ENCODE measurements at regions not wholly inside any gene's neighbourhood (a gene's known extent, or its start where the extent isn't known, plus 50 kb on each side); places are given as distances from the start of the nearest gene placed in this dataset.
"Not testable (repeated sequence)": the region's sequence is repeated elsewhere in the genome, so short reads cannot be mapped to it uniquely, and the experiment has no call there.

- H3K9ac ChIP-seq: no peak overlapping the region
- no peak overlapping the region for H3K4me2 ChIP-seq (ENCODE audit: low read length)
- TF ChIP-seq, protein P1, sequence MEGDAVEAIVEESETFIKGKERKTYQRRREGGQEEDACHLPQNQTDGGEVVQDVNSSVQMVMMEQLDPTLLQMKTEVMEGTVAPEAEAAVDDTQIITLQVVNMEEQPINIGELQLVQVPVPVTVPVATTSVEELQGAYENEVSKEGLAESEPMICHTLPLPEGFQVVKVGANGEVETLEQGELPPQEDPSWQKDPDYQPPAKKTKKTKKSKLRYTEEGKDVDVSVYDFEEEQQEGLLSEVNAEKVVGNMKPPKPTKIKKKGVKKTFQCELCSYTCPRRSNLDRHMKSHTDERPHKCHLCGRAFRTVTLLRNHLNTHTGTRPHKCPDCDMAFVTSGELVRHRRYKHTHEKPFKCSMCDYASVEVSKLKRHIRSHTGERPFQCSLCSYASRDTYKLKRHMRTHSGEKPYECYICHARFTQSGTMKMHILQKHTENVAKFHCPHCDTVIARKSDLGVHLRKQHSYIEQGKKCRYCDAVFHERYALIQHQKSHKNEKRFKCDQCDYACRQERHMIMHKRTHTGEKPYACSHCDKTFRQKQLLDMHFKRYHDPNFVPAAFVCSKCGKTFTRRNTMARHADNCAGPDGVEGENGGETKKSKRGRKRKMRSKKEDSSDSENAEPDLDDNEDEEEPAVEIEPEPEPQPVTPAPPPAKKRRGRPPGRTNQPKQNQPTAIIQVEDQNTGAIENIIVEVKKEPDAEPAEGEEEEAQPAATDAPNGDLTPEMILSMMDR (IDR thresholded peaks at IDR 0.05): no peak
- H3K27me3 ChIP-seq (ENCODE audit: control insufficient read depth, insufficient read depth, low read length): no peaks in the 10 kb centered on the region
- H3K27ac ChIP-seq: no peak overlapping the region
- no peaks in the 10 kb centered on the region for H3K36me3 ChIP-seq (ENCODE audit: control insufficient read depth, insufficient read depth, low read length)
- no peaks in the 10 kb centered on the region for H3K4me1 ChIP-seq
- no peaks in the 10 kb centered on the region for H3K79me2 ChIP-seq
- H3K4me3 ChIP-seq (ENCODE audit: low read depth, low read length): no peak overlapping the region
- no peaks in the 10 kb centered on the region for H3K9me3 ChIP-seq (ENCODE audit: control insufficient read depth, low read length)
- no peak overlapping the region for H2AFZ ChIP-seq
Observed at GRCh38 chr6:67496191-67496590, 1138.9 kb upstream of the ADGRB3 start.

DNA sequence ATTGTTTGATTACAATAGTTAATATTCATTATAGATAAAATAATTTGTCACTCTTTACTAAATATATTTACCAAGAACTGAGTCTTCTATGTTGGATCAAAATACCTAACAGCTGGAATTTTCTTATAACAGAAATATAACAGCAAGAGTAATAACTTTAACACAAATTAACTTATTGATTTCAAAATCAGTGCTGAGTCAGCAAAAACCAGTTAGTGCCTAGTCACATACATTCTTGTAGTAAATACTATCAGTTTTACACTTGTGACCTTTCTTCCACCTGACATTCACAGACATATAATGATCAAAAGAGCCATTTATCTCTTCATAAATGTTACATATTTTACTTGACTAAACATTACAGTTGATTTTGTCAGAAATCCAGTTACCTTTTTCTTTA lies 1141.4 kb upstream of the ADGRB3 start:
- Histone ChIP-seq H3K4me1 (no peaks in the 10 kb centered on the region), H3K27ac (no peak overlapping the region), H3K4me2 (ENCODE audit: low read length) (no peak overlapping the region), H3K79me2 (no peaks in the 10 kb centered on the region), H3K27me3 (ENCODE audit: control insufficient read depth, insufficient read depth, low read length) (no peaks in the 10 kb centered on the region), H3K4me3 (ENCODE audit: low read depth, low read length) (no peak overlapping the region), H3K9me3 (ENCODE audit: control insufficient read depth, low read length) (no peaks in the 10 kb centered on the region), H2AFZ (no peak overlapping the region), H3K9ac (no peak overlapping the region), H3K36me3 (ENCODE audit: control insufficient read depth, insufficient read depth, low read length) (no peaks in the 10 kb centered on the region)
- TF ChIP-seq, protein P1 (IDR thresholded peaks at IDR 0.05): no peak

DNA sequence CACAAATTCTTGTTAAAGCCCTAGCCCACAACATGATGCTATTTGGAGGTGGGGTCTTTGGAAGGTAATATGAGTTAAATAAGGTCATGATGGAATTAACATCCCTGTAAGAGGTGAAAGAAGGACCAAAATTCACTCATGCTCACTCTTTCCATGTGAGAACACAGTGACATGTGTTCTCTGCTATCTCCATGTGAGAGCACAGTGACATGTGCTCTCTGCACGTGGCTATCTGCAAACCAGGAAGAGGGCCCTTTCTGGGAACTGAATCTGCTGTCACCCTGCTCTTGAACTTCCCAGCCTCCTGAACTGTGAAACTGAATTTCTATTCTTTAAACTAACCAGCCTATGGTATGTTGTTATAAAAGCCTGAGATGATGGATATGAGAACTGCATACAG lies 1159.4 kb upstream of the ADGRB3 start:
- H3K4me1 ChIP-seq: no peaks in the 10 kb centered on the region
- no peak overlapping the region for H2AFZ ChIP-seq
- no peaks in the 10 kb centered on the region for H3K27me3 ChIP-seq (ENCODE audit: control insufficient read depth, insufficient read depth, low read length)
- H3K9ac ChIP-seq: no peak overlapping the region
- H3K27ac ChIP-seq: no peak overlapping the region
- H3K4me3 ChIP-seq (ENCODE audit: low read depth, low read length): no peak overlapping the region
- H3K79me2 ChIP-seq: no peaks in the 10 kb centered on the region
- H3K4me2 ChIP-seq (ENCODE audit: low read length): no peak overlapping the region
- TF ChIP-seq, protein P1 (IDR thresholded peaks at IDR 0.05): no peak
- H3K36me3 ChIP-seq (ENCODE audit: control insufficient read depth, insufficient read depth, low read length): no peaks in the 10 kb centered on the region
- H3K9me3 ChIP-seq (ENCODE audit: control insufficient read depth, low read length): no peaks in the 10 kb centered on the region

GRCh38 chr6:67467341-67467740 lies 1167.7 kb upstream of the ADGRB3 start:
- H3K27ac ChIP-seq: no peak overlapping the region
- no peak overlapping the region for H3K4me3 ChIP-seq (ENCODE audit: low read depth, low read length)
- no peak overlapping the region for H2AFZ ChIP-seq
- H3K4me2 ChIP-seq (ENCODE audit: low read length): no peak overlapping the region
- H3K36me3 ChIP-seq (ENCODE audit: control insufficient read depth, insufficient read depth, low read length): no peaks in the 10 kb centered on the region
- TF ChIP-seq, protein P1 (IDR thresholded peaks at IDR 0.05): no peak
- H3K27me3 ChIP-seq (ENCODE audit: control insufficient read depth, insufficient read depth, low read length): no peaks in the 10 kb centered on the region
- H3K79me2 ChIP-seq: no peaks in the 10 kb centered on the region
- H3K9me3 ChIP-seq (ENCODE audit: control insufficient read depth, low read length): peaks cover 2% of the 10 kb centered on the region
- H3K9ac ChIP-seq: no peak overlapping the region
- H3K4me1 ChIP-seq: no peaks in the 10 kb centered on the region

DNA sequence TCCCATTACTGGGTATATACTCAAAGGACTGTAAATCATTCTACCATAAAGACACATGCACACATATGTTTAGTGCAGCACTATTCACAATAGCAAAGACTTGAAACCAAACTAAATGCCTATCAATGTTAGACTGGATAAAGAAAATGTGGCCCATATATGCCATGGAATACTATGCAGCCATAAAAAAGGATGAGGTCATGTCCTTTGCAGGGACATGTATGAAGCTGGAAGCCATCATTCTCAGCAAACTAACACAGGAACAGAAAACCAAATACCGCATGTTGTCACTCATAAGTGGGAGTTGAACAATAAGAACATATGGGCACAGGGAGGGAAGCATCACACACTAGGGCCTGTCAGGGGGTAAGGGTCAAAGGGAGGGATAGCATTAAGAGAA lies 1172.4 kb upstream of the ADGRB3 start:
- H3K9me3 ChIP-seq (ENCODE audit: control insufficient read depth, low read length); H3K27me3 ChIP-seq (ENCODE audit: control insufficient read depth, insufficient read depth, low read length); H2AFZ ChIP-seq; H3K9ac ChIP-seq; H3K4me1 ChIP-seq; H3K79me2 ChIP-seq; H3K27ac ChIP-seq; H3K36me3 ChIP-seq (ENCODE audit: control insufficient read depth, insufficient read depth, low read length); H3K4me2 ChIP-seq (ENCODE audit: low read length); H3K4me3 ChIP-seq (ENCODE audit: low read depth, low read length): not testable (repeated sequence)
